OCI-LY7 (cell line): ENCODE measurements at regions not wholly inside any gene's neighbourhood (a gene's known extent, or its start where the extent isn't known, plus 50 kb on each side); places are given as distances from the start of the nearest gene placed in this dataset.

Experiments used
- EZH2phosphoT487 ChIP-seq: fragments of 200-600 bp; sonication (generic); IDR thresholded peaks from 2 replicates; pipeline ENCODE4 v1.6.1; 2018; ENCODE audit warnings: low read depth, borderline replicate concordance, mild to moderate bottlenecking, mixed run types, antibody characterized with exemption, low read length, moderate library complexity, mixed read lengths
- TF ChIP-seq, protein P1 (sequence below): fragments of 200-600 bp; sonication (generic); conservative IDR thresholded peaks from 2 replicates; pipeline ENCODE4 v1.5.1; 2014; ENCODE audit warnings: mild to moderate bottlenecking, antibody characterized with exemption, low read length, moderate library complexity, mixed read lengths

DNA sequence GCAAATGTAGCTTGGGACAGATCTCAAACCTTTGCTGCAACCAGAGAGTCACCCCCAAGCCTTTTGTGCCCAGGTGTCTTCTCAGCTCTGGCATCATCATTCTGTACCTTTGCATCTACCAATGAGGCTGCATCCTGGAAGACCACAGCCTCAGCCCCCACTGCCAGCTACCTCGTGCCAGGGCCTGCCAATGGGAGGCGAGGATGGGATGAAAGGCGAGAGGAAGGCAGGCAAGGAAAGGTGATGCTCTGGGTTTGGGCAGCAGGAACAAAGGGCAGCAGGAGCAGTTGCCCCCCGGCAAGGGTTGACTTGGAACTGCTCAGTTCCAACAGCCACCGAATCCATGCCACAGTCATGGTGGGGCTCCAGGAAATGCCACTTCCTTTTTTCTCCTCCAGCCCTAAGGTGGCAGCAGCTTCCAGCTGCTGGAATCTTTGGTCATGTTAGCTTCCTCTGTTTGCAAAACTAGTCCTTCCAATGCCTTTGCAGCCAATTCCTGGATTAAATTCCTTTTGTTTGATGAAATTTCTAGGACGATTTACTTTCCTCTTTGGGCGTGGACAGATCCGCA lies 651.6 kb downstream of the NPHP4 start:
- TF ChIP-seq, protein P1, sequence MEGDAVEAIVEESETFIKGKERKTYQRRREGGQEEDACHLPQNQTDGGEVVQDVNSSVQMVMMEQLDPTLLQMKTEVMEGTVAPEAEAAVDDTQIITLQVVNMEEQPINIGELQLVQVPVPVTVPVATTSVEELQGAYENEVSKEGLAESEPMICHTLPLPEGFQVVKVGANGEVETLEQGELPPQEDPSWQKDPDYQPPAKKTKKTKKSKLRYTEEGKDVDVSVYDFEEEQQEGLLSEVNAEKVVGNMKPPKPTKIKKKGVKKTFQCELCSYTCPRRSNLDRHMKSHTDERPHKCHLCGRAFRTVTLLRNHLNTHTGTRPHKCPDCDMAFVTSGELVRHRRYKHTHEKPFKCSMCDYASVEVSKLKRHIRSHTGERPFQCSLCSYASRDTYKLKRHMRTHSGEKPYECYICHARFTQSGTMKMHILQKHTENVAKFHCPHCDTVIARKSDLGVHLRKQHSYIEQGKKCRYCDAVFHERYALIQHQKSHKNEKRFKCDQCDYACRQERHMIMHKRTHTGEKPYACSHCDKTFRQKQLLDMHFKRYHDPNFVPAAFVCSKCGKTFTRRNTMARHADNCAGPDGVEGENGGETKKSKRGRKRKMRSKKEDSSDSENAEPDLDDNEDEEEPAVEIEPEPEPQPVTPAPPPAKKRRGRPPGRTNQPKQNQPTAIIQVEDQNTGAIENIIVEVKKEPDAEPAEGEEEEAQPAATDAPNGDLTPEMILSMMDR = no peak
- TF ChIP-seq EZH2phosphoT487 = no peak
